ENCODE measurements at regions not wholly inside any gene's neighbourhood (a gene's known extent, or its start where the extent isn't known, plus 50 kb on each side); places are given as distances from the start of the nearest gene placed in this dataset.
A peak's percentile ranks its signal among the peaks of the same experiment; 100 is the strongest.
"Not testable (repeated sequence)": the region's sequence is repeated elsewhere in the genome, so short reads cannot be mapped to it uniquely, and the experiment has no call there.

GRCh38 chr9:30060976-30061375 is 2323.5 kb upstream of the ACO1 start:
- DNase-seq, result no peak
- H3K9me3 ChIP-seq, result no peaks in the 10 kb centered on the region
- no peak overlapping the region for H3K4me3 ChIP-seq
- H3K27me3 ChIP-seq, result no peaks in the 10 kb centered on the region
- intact Hi-C loops (cut with DNase I; ENCODE audit: low total_unique reads), result no loop called here
- H3K36me3 ChIP-seq (ENCODE audit: low read depth, missing control alignments), result no peaks in the 10 kb centered on the region
- H3K27ac ChIP-seq, result no peak overlapping the region
- H3K4me1 ChIP-seq, result no peaks in the 10 kb centered on the region
- TF ChIP-seq POLR2A (IDR thresholded peaks at IDR 0.05), result no peak
- TF ChIP-seq CTCF (IDR thresholded peaks at IDR 0.05), result no peak

- DNase-seq, result no peak
- H3K4me3 ChIP-seq, result no peak overlapping the region
- H3K36me3 ChIP-seq (ENCODE audit: low read depth, missing control alignments), result no peaks in the 10 kb centered on the region
- no peaks in the 10 kb centered on the region for H3K4me1 ChIP-seq
- TF ChIP-seq CTCF (IDR thresholded peaks at IDR 0.05) (no peak), POLR2A (IDR thresholded peaks at IDR 0.05) (no peak)
- intact Hi-C loops (cut with DNase I; ENCODE audit: low total_unique reads), result no loop called here
- 58 to 67% methylated on average over 8 of the region's 8 CpGs for WGBS, 2 donors
- H3K27ac ChIP-seq, result no peak overlapping the region
- H3K9me3 ChIP-seq, result no peaks in the 10 kb centered on the region
- H3K27me3 ChIP-seq, result no peaks in the 10 kb centered on the region
Observed at GRCh38 chr9:30065888-30066287, 2318.6 kb upstream of the ACO1 start.

GRCh38 chr9:30069236-30069635 is 2315.2 kb upstream of the ACO1 start:
- H3K27ac ChIP-seq; H3K4me3 ChIP-seq; H3K27me3 ChIP-seq; H3K4me1 ChIP-seq; intact Hi-C loops (cut with DNase I; ENCODE audit: low total_unique reads); H3K9me3 ChIP-seq; H3K36me3 ChIP-seq (ENCODE audit: low read depth, missing control alignments); DNase-seq: not testable (repeated sequence)
- WGBS, 2 donors, result 85 to 96% methylated on average over 3 of the region's 3 CpGs

GRCh38 chr9:30075022-30075421 is 2309.4 kb upstream of the ACO1 start:
- H3K27ac ChIP-seq, result no peak overlapping the region
- H3K9me3 ChIP-seq, result no peaks in the 10 kb centered on the region
- H3K27me3 ChIP-seq, result no peaks in the 10 kb centered on the region
- TF ChIP-seq CTCF (IDR thresholded peaks at IDR 0.05) (no peak), POLR2A (IDR thresholded peaks at IDR 0.05) (no peak)
- H3K36me3 ChIP-seq (ENCODE audit: low read depth, missing control alignments), result no peaks in the 10 kb centered on the region
- no peaks in the 10 kb centered on the region for H3K4me1 ChIP-seq
- peak; percentile 19 for DNase-seq
- WGBS, 2 donors, result 64 to 67% methylated on average over 15 of the region's 15 CpGs
- H3K4me3 ChIP-seq, result no peak overlapping the region
- intact Hi-C loops (cut with DNase I; ENCODE audit: low total_unique reads), result no loop called here

DNA sequence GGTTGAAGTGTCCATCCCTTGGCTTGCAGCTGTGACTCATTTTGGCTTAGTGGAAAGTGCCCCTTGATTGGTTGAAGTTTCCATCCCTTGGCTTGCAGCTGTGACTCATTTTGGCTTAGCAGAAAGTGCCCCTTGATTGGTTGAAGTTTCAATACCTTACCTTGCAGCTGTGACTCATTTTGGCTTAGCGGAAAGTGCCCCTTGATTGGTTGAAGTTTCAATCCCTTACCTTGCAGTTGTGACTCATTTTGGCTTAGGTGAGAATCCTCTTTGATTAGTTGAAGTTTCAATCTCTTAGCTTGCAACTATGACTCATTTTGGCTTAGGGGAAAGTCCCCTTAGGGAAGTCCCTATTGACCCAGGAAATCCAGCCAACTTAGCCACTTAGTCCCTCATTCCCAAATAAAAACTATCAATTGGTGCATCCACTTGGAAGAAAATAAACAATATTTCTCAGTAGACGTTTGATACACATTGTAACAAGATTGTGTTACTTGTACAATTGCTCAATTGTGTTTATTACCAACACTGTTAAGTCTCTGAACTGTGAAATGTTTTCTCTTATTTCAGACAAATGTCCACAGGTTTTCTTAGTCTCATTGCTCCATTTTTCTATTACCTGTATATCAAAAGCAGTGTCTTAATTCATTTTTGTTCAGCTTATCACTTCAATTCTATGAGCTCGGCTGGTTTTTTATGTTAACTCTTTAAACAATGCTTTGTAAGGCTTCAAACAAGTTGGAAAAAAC is 2308.8 kb upstream of the ACO1 start:
- Histone ChIP-seq H3K9me3 (no peaks in the 10 kb centered on the region), H3K27ac (no peak overlapping the region), H3K27me3 (no peaks in the 10 kb centered on the region), H3K4me1 (no peaks in the 10 kb centered on the region), H3K36me3 (ENCODE audit: low read depth, missing control alignments) (no peaks in the 10 kb centered on the region), H3K4me3 (no peak overlapping the region)
- no peak for DNase-seq
- 30 to 45% methylated on average over 3 of the region's 3 CpGs for WGBS, 2 donors
- TF ChIP-seq CTCF (IDR thresholded peaks at IDR 0.05), result no peak
- TF ChIP-seq POLR2A (IDR thresholded peaks at IDR 0.05), result no peak
- intact Hi-C loops (cut with DNase I; ENCODE audit: low total_unique reads), result no loop called here

Data from testis (tissue), 2 donors.